Sigmoid colon (tissue), 6 donors: ENCODE measurements at regions not wholly inside any gene's neighbourhood (a gene's known extent, or its start where the extent isn't known, plus 50 kb on each side); places are given as distances from the start of the nearest gene placed in this dataset.
"Not testable (repeated sequence)": the region's sequence is repeated elsewhere in the genome, so short reads cannot be mapped to it uniquely, and the experiment has no call there.

Experiments
- DNase-seq: peaks from one replicate; pipeline ENCODE4 v3.0.0-alpha.2; 2019
- H3K27ac ChIP-seq, 4 donors: fragments of 200-600 bp; sonication (generic); one replicate each; pipeline ENCODE4 v1.5.1; 2016 to 2019; ENCODE audit warnings: mild to moderate bottlenecking in 1 of 4
- H3K27me3 ChIP-seq, 3 donors: fragments of 200-600 bp; sonication (generic); one replicate each; pipeline ENCODE4 v1.5.1; 2019; ENCODE audit warnings: mild to moderate bottlenecking in 1 of 3
- H3K36me3 ChIP-seq, 4 donors: fragments of 200-600 bp; sonication (generic); one replicate each; pipeline ENCODE4 v1.5.1; 2016 to 2019
- H3K4me1 ChIP-seq, 4 donors: fragments of 200-600 bp; sonication (generic); one replicate each; pipeline ENCODE4 v1.5.1; 2017 to 2019
- H3K4me3 ChIP-seq, 4 donors: fragments of 200-600 bp; sonication (generic); one replicate each; pipeline ENCODE4 v1.5.1; 2017 to 2019; ENCODE audit warnings: mild to moderate bottlenecking in 2 of 4, moderate library complexity in 1 of 4
- H3K9me3 ChIP-seq, 4 donors: fragments of 200-600 bp in 3 of 4; sonication (generic) in 3 of 4; one replicate each; pipeline versions ENCODE4 v1.5.1 to v1.6.1; 2013 to 2019
- EP300 ChIP-seq, 4 donors: sonication (generic); formaldehyde crosslinking; IDR thresholded peaks; one replicate each; pipeline ENCODE4 v1.6.1; 2017; ENCODE audit warnings: antibody characterized with exemption in 4 of 4
- POLR2A ChIP-seq, 2 donors: fragments of 450-650 bp; IDR thresholded peaks; one replicate each; pipeline ENCODE4 v1.6.1; 2016; ENCODE audit warnings: antibody characterized with exemption in 2 of 2, mild to moderate bottlenecking in 2 of 2, moderate library complexity in 2 of 2
- POLR2AphosphoS5 ChIP-seq, 4 donors: sonication (generic); formaldehyde crosslinking; IDR thresholded peaks; one replicate each; pipeline ENCODE4 v1.6.1; 2017; ENCODE audit warnings: antibody characterized with exemption in 4 of 4
- WGBS, 2 donors: extraction: QIAGEN DNeasy Blood & Tissue Kit; methylation state at CpG; one replicate each; pipeline ENCODE4 v1.1.7; 2013; 5-methylcytosine and 5-hydroxymethylcytosine counted together
- intact Hi-C: fragments of 100-400 bp; cut with DNase I; formaldehyde crosslinking; loops from one replicate; pipeline ENCODE4 v1.15.1; 2023
- TF ChIP-seq, protein P1 (sequence below), 4 experiments: fragments of 450-650 bp in 3 of 4; fragments of 200-600 bp in 1 of 4; IDR thresholded peaks; one replicate each; pipeline ENCODE4 v1.5.1; 2016 to 2019; ENCODE audit warnings: antibody characterized with exemption in 4 of 4, mild to moderate bottlenecking in 3 of 4, moderate library complexity in 2 of 4
- donor health status: healthy with polysubstance abuse.
- donor health status: healthy.

DNA sequence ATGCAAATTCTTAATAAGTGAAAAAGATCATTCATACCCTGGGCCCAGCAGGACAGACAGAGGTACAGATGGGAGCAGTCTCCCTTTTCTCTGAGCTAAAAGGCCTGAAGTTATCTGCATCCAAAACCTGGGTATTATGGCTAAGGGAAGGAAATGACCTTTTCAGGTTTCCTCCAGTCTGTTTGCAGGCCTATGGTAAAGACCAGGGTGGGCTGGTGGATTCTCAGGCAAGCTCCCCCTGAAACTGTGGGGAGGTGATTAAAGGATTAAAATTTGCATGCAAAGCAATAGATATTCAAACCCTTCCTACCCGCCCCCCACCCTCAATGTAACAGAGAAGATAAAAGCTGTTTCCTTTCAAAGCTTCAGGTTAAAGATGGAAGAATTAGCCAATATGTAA is 471.8 kb upstream of the RUNX1 start:
- H3K9me3 ChIP-seq = no peaks in the 10 kb centered on the region
- H3K4me1 ChIP-seq = no peaks in the 10 kb centered on the region
- no peak overlapping the region for H3K27ac ChIP-seq
- intact Hi-C loops = no loop called here
- TF ChIP-seq, protein P1, sequence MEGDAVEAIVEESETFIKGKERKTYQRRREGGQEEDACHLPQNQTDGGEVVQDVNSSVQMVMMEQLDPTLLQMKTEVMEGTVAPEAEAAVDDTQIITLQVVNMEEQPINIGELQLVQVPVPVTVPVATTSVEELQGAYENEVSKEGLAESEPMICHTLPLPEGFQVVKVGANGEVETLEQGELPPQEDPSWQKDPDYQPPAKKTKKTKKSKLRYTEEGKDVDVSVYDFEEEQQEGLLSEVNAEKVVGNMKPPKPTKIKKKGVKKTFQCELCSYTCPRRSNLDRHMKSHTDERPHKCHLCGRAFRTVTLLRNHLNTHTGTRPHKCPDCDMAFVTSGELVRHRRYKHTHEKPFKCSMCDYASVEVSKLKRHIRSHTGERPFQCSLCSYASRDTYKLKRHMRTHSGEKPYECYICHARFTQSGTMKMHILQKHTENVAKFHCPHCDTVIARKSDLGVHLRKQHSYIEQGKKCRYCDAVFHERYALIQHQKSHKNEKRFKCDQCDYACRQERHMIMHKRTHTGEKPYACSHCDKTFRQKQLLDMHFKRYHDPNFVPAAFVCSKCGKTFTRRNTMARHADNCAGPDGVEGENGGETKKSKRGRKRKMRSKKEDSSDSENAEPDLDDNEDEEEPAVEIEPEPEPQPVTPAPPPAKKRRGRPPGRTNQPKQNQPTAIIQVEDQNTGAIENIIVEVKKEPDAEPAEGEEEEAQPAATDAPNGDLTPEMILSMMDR (IDR thresholded peaks at IDR 0.05) = no peak
- TF ChIP-seq EP300 (IDR thresholded peaks at IDR 0.05) (no peak), POLR2A (IDR thresholded peaks at IDR 0.05) (no peak), POLR2AphosphoS5 (IDR thresholded peaks at IDR 0.05) (no peak)
- H3K27me3 ChIP-seq = peaks cover 0 to 9% (median 0%) of the 10 kb centered on the region in 3 donors
- H3K36me3 ChIP-seq = no peaks in the 10 kb centered on the region
- DNase-seq = no peak
- no peak overlapping the region for H3K4me3 ChIP-seq
- 90% methylated on average over 1 of the region's 1 CpG for WGBS, 2 donors

DNA sequence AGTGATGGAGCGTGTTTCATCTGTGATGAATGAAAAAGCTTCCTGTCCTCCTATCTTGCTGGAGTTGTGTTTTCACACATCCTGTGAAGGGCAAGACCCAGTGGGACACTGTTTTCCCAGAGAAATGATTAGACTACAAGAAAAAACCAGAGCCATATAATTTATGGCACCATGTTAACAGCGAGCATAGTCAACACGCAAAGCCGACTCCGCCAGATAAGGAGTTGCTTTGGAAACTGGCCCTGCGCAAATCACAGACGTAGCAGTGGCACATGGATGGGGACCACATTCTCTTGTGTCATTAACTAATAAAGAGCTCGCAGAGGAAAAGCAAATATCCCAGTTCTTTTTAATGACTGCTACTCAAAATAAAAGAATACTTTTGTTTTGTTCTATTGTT is 471.2 kb upstream of the RUNX1 start:
- no peaks in the 10 kb centered on the region for H3K36me3 ChIP-seq
- no peak for DNase-seq
- H3K4me3 ChIP-seq = no peak overlapping the region
- 24 to 67% methylated on average over 8 of the region's 8 CpGs for WGBS, 2 donors
- no peaks in the 10 kb centered on the region for H3K4me1 ChIP-seq
- TF ChIP-seq, protein P1 (IDR thresholded peaks at IDR 0.05) = no peak
- TF ChIP-seq POLR2A (IDR thresholded peaks at IDR 0.05) = no peak
- TF ChIP-seq POLR2AphosphoS5 (IDR thresholded peaks at IDR 0.05) = no peak
- no peak for TF ChIP-seq EP300 (IDR thresholded peaks at IDR 0.05)
- H3K27me3 ChIP-seq = peaks cover 0 to 9% (median 0%) of the 10 kb centered on the region in 3 donors
- no peak overlapping the region for H3K27ac ChIP-seq
- intact Hi-C loops = no loop called here
- no peaks in the 10 kb centered on the region for H3K9me3 ChIP-seq

DNA sequence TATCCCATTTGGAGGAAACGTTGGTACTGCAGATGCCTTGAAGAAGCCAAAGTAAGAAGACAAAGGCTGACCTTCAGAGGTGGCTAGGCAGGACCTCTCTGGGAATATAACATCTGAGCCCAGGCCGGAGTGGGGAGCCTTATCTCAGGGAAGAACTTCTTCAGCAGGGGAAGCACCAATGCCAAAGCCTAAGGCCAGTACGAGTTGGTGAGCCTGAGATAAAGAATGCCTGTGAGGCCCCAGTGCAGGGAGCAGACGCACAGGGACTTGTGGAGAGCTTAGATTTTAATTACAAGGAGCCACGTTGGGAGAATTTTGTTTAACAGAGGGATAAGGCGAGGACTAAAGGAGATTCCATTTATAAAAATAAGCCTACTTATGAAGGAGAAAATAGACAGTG is 468.8 kb upstream of the RUNX1 start:
- intact Hi-C loops = no loop called here
- Histone ChIP-seq H3K27ac (no peak overlapping the region), H3K27me3 (peaks cover 0 to 12% (median 0%) of the 10 kb centered on the region in 3 donors), H3K4me3 (no peak overlapping the region), H3K9me3 (no peaks in the 10 kb centered on the region), H3K36me3 (no peaks in the 10 kb centered on the region), H3K4me1 (no peaks in the 10 kb centered on the region)
- DNase-seq = no peak
- WGBS, 2 donors = 80 to 85% methylated on average over 6 of the region's 6 CpGs
- no peak for TF ChIP-seq POLR2AphosphoS5 (IDR thresholded peaks at IDR 0.05)
- TF ChIP-seq EP300 (IDR thresholded peaks at IDR 0.05) = no peak
- TF ChIP-seq, protein P1 (IDR thresholded peaks at IDR 0.05) = no peak
- TF ChIP-seq POLR2A (IDR thresholded peaks at IDR 0.05) = no peak

DNA sequence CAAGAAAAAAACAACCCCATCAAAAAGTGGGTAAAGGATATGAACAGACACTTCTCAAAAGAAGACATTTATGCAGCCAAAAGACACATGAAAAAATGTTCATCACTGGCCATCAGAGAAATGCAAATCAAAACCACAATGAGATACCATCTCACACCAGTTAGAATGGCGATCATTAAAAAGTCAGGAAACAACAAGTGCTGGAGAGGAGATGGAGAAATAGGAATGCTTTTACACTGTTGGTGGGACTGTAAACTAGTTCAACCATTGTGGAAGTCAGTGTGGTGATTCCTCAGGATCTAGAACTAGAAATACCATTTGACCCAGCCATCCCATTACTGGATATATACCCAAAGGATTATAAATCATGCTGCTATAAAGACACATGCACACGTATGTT is 467.2 kb upstream of the RUNX1 start:
- H3K9me3 ChIP-seq, intact Hi-C loops, H3K27ac ChIP-seq, H3K36me3 ChIP-seq, DNase-seq, H3K4me1 ChIP-seq, H3K4me3 ChIP-seq: not testable (repeated sequence)
- peaks cover 0 to 12% (median 0%) of the 10 kb centered on the region in 3 donors for H3K27me3 ChIP-seq
- WGBS, 2 donors = 67 to 89% methylated on average over 2 of the region's 2 CpGs

DNA sequence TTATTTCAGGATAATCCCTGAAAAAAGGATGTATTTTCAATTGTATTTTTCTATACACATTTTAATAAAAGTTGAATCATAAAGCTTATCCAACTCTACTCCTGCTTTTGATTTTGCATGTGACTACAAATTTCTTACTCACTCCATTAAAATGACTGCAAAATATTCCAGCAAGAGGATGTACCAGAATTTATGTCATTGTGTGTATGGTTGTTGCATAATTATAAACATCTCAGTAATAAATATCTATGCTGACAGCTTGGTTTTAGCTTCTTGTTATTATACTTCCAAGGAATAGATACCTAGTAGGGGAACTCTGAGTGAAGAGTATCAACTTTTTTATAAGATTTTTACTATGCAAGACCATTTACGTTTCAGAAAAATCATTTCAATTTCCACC is 463.2 kb upstream of the RUNX1 start:
- no peak overlapping the region for H3K27ac ChIP-seq
- no peak for TF ChIP-seq POLR2AphosphoS5 (IDR thresholded peaks at IDR 0.05)
- TF ChIP-seq EP300 (IDR thresholded peaks at IDR 0.05) = no peak
- TF ChIP-seq, protein P1 (IDR thresholded peaks at IDR 0.05) = no peak
- TF ChIP-seq POLR2A (IDR thresholded peaks at IDR 0.05) = no peak
- H3K9me3 ChIP-seq = no peaks in the 10 kb centered on the region
- 89 to 94% methylated on average over 1 of the region's 1 CpG for WGBS, 2 donors
- no peak overlapping the region for H3K4me3 ChIP-seq
- H3K4me1 ChIP-seq = peaks cover 0 to 4% (median 3%) of the 10 kb centered on the region in 4 donors
- H3K36me3 ChIP-seq = no peaks in the 10 kb centered on the region
- H3K27me3 ChIP-seq = peaks cover 0 to 6% (median 3%) of the 10 kb centered on the region in 3 donors
- DNase-seq = no peak
- intact Hi-C loops = no loop called here
